SU-DHL-6 (cell line): ENCODE measurements at regions not wholly inside any gene's neighbourhood (a gene's known extent, or its start where the extent isn't known, plus 50 kb on each side); places are given as distances from the start of the nearest gene placed in this dataset.

Experiments used
- H2AFZ ChIP-seq: fragments of 200-600 bp; sonication (generic); 2 replicates; pipeline ENCODE4 v1.6.1; 2014; ENCODE audit warnings: low read depth, mild to moderate bottlenecking, moderate library complexity, mixed read lengths, antibody characterized with exemption, low read length; ENCODE audit not compliant: severe bottlenecking
- H3F3A ChIP-seq: fragments of 200-600 bp; shearing (Covaris generic); 2 replicates; pipeline ENCODE4 v1.6.0; 2016; ENCODE audit warnings: antibody characterized with exemption, mild to moderate bottlenecking; ENCODE audit not compliant: insufficient read depth
- H3K27ac ChIP-seq: fragments of 200-600 bp; sonication (generic); 2 replicates; pipeline ENCODE4 v1.5.1; 2016; ENCODE audit warnings: low read depth, mild to moderate bottlenecking, low read length, moderate library complexity, mixed read lengths
- H3K27me3 ChIP-seq: fragments of 200-600 bp; sonication (generic), shearing (Covaris generic); 2 replicates; pipeline ENCODE4 v1.6.0; 2014; ENCODE audit warnings: mild to moderate bottlenecking, low read length
- H3K36me3 ChIP-seq: fragments of 200-600 bp; sonication (generic); 2 replicates; pipeline ENCODE4 v1.6.1; 2014; ENCODE audit warnings: mild to moderate bottlenecking, low read length, mixed read lengths
- H3K4me2 ChIP-seq: fragments of 300-600, 200-600 bp; shearing (Covaris generic), sonication (generic); 2 replicates; pipeline ENCODE4 v1.6.0; 2014; ENCODE audit warnings: low read length, low read depth, mild to moderate bottlenecking; ENCODE audit not compliant: poor library complexity, severe bottlenecking
- H3K4me3 ChIP-seq: fragments of 200-600 bp; sonication (generic); 2 replicates; pipeline ENCODE4 v1.5.1; 2014; ENCODE audit warnings: antibody characterized with exemption, low read length, mild to moderate bottlenecking, mixed read lengths; ENCODE audit not compliant: insufficient read depth, poor library complexity, severe bottlenecking
- H3K79me2 ChIP-seq: fragments of 200-600 bp; sonication (generic); 2 replicates; pipeline ENCODE4 v1.6.1; 2014; ENCODE audit warnings: mild to moderate bottlenecking, low read length, moderate library complexity; ENCODE audit not compliant: insufficient read depth
- H3K9ac ChIP-seq: fragments of 200-600 bp; sonication (generic); 2 replicates; pipeline ENCODE4 v1.7.0; 2014; ENCODE audit warnings: mild to moderate bottlenecking, low read length
- H3K9me2 ChIP-seq: fragments of 200-600 bp; sonication (generic); replicated peaks from 2 replicates; pipeline ENCODE4 v1.6.1; 2014; ENCODE audit warnings: low read length; ENCODE audit not compliant: insufficient read depth
- H3K9me3 ChIP-seq: fragments of 200-600 bp; sonication (generic); 2 replicates; pipeline ENCODE4 v1.6.1; 2014; ENCODE audit warnings: low read length, mixed read lengths; ENCODE audit not compliant: insufficient read depth
- H4K20me1 ChIP-seq: fragments of 200-600 bp; sonication (generic); 2 replicates; pipeline ENCODE4 v1.6.1; 2014; ENCODE audit warnings: low read depth, mild to moderate bottlenecking, antibody characterized with exemption, low read length, moderate library complexity, mixed read lengths
- CTCF ChIP-seq: fragments of 200-600 bp; sonication (generic); IDR thresholded peaks from one replicate; pipeline ENCODE4 v1.5.1; 2017; ENCODE audit warnings: antibody characterized with exemption, mild to moderate bottlenecking, low read length, moderate library complexity; ENCODE audit not compliant: insufficient read depth, poor library complexity, severe bottlenecking
- EZH2phosphoT487 ChIP-seq: fragments of 200-600 bp; sonication (generic), shearing (Covaris generic); conservative IDR thresholded peaks from 2 replicates; pipeline ENCODE4 v1.6.1; 2018; ENCODE audit warnings: mild to moderate bottlenecking, antibody characterized with exemption, low read length, moderate library complexity, mixed read lengths

- H2AFZ ChIP-seq = no peak overlapping the region
- no peaks in the 10 kb centered on the region for H3K9me2 ChIP-seq
- no peaks in the 10 kb centered on the region for H3K79me2 ChIP-seq
- no peak overlapping the region for H3K4me2 ChIP-seq
- no peaks in the 10 kb centered on the region for H3K36me3 ChIP-seq
- H4K20me1 ChIP-seq = no peaks in the 10 kb centered on the region
- no peak for TF ChIP-seq EZH2phosphoT487
- TF ChIP-seq CTCF = no peak
- H3K9ac ChIP-seq = no peak overlapping the region
- no peaks in the 10 kb centered on the region for H3K27me3 ChIP-seq
- H3F3A ChIP-seq = no peaks in the 10 kb centered on the region
- no peak overlapping the region for H3K4me3 ChIP-seq
- H3K27ac ChIP-seq = no peak overlapping the region
- H3K9me3 ChIP-seq = no peaks in the 10 kb centered on the region
Observed at GRCh38 chr12:87772401-87772800, 256.8 kb downstream of the C12orf50 start.

- H4K20me1 ChIP-seq = no peaks in the 10 kb centered on the region
- no peak overlapping the region for H3K4me3 ChIP-seq
- H3K9ac ChIP-seq = no peak overlapping the region
- no peak overlapping the region for H3K27ac ChIP-seq
- no peaks in the 10 kb centered on the region for H3K9me3 ChIP-seq
- no peaks in the 10 kb centered on the region for H3K79me2 ChIP-seq
- no peaks in the 10 kb centered on the region for H3F3A ChIP-seq
- no peaks in the 10 kb centered on the region for H3K36me3 ChIP-seq
- H3K9me2 ChIP-seq = no peaks in the 10 kb centered on the region
- H3K4me2 ChIP-seq = no peak overlapping the region
- H3K27me3 ChIP-seq = no peaks in the 10 kb centered on the region
- no peak overlapping the region for H2AFZ ChIP-seq
- no peak for TF ChIP-seq EZH2phosphoT487
- no peak for TF ChIP-seq CTCF
Observed at GRCh38 chr12:87768501-87769287, 260.5 kb downstream of the C12orf50 start.

- Histone ChIP-seq H3K4me2 (no peak overlapping the region), H3K9me3 (no peaks in the 10 kb centered on the region)
Observed at GRCh38 chr12:87766044-87766443, 263.2 kb downstream of the C12orf50 start.

More at GRCh38 chr12:87766044-87766443, 263.2 kb downstream of the C12orf50 start:
- Histone ChIP-seq H4K20me1 (no peaks in the 10 kb centered on the region), H3K4me3 (no peak overlapping the region), H3K27me3 (no peaks in the 10 kb centered on the region), H2AFZ (no peak overlapping the region), H3K79me2 (no peaks in the 10 kb centered on the region), H3F3A (no peaks in the 10 kb centered on the region), H3K27ac (no peak overlapping the region), H3K36me3 (no peaks in the 10 kb centered on the region), H3K9ac (no peak overlapping the region), H3K9me2 (no peaks in the 10 kb centered on the region)
- no peak for TF ChIP-seq CTCF
- TF ChIP-seq EZH2phosphoT487 = no peak
